Left renal cortex interstitium (tissue), 4 donors: ENCODE measurements at regions not wholly inside any gene's neighbourhood (a gene's known extent, or its start where the extent isn't known, plus 50 kb on each side); places are given as distances from the start of the nearest gene placed in this dataset.
"Not testable (repeated sequence)": the region's sequence is repeated elsewhere in the genome, so short reads cannot be mapped to it uniquely, and the experiment has no call there.

Source experiments
- DNase-seq, 4 donors: peaks; one replicate each; pipeline ENCODE4 v3.0.0-alpha.2; 2013; ENCODE audit warnings: low read depth in 4 of 4, low spot score in 2 of 4, missing footprints in 1 of 4

DNA sequence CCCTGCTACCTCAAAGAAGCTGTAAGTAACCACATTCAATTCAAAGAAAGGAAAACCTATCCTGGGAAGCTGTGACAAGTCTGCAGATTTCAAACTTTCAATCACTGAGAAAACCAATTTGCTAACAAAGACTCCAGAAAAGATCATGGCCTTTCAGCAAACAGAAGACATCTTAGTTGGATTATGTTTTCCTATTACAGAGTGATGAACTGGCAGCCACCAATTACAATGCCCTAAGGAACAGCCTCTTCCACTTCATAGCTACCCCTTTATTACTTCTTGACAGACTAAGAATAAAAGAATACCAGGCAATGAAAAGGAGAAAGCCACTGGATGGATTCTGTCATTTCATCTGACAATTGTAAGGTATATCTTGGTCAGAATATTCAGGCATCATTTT is 128.2 kb upstream of the RASEF start:
- DNase-seq: no peak

DNA sequence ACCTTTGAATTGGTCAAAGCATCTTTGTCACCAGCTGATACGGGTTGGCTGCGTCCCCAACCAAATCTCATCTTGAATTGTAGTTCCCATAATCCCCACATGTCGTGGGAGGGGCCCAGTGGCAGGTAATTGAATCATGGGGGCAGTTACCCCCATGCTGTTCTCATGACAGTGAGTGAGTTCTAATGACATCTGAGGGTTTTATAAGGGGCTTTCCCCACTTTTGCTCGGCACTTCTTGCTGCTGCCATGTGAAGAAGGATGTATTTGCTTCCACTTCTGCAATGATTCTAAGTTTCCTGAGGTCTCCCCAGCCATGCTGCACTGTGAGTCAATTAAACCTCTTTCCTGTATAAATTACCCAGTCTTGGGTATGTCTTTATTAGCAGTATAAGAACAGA is 126.1 kb upstream of the RASEF start:
- not testable (repeated sequence) for DNase-seq

DNA sequence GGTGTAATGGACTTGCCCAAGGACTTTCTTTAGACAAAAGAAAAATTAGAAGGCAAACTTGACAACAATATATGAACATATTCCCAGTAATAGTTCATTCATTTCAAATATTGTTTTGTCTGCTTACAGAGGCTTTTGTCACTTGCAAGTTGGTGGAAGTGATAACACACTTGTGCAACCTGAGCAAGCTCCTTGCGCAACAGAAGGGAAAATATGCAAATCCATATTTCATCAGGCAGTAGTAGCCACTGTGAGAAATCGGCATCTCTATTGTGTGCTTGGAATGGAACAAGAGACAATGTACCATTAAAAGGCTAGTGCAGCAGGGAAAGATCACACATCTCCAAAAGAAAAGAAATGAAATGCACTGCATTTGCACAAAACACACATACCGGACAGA is 125.3 kb upstream of the RASEF start:
- no peak for DNase-seq

GRCh38 chr9:83186155-83186737 is 123.3 kb upstream of the RASEF start:
- DNase-seq: no peak

DNA sequence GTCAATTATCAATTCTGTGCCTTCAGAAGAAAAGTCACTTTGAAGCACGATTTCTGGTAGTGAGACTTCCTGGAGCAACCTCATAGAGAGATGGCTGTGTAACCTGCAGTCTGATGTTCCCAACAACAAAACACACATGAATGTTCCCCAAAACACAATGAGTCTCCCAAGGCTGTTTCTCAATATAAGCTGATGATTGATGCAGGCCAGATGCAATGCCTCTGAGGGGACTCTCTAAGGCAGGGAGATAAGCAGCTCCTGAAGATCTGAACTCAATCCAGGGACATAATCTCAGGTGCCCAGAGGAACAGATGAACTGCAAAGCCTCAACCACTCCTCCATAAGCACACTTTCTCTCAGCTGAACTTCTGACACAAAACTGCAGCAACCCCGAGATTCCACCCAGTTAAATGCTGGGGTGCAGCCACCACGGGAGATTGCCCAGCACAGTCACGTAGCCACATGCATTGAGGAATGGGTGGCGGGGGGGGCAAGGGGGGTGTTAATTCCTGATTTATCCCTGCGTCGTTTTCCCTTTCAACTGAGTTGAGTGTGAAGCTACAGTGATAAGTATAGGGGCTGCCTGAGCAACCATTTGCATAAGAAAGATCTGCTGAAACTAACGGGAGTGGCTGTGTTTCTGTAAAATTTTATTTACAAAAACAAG is 122.7 kb upstream of the RASEF start:
- no peak for DNase-seq

GRCh38 chr9:83183621-83184020 is 120.7 kb upstream of the RASEF start:
- DNase-seq: no peak

DNA sequence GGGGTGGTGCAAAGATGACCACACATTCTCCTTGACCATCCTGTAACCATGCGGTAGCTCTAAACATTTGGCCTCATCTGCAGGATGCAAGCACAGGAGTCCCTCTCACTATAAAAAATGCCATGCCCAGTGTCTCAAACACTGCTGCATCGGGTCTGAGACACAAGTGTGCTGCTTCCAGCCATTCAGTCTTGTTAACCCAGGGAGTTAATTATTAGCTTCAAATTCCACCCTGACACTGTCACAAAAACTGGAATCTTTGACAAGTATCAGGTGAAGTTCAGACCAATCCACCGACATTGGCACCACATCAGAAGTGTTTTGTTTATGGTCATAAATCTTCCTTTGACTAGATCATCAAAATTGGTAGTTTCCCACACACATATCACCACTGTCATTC is 119.1 kb upstream of the RASEF start:
- DNase-seq: peak in 1 of 4 donors; percentile 19

- no peak for DNase-seq
Measured at GRCh38 chr9:83178717-83179116, 115.8 kb upstream of the RASEF start.

DNA sequence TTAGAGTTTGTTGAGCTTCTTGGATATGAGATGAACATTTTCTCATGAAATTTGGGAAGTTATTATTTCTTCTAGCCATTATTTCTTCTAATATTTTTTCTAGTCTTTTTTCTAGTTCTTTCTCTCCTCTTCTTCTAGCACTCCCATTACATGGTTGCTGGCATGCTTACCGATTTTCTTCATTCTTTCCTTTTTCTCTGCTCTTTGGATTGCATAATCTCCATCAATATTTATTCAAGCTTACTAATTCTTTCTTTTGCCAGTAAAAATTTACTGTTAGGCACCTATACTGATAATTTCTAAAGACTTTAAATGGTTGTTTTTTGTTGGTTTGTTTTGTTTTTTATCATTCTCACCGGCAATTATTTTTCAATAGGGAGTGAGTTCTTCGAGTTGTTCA is 114.8 kb upstream of the RASEF start:
- no peak for DNase-seq

DNA sequence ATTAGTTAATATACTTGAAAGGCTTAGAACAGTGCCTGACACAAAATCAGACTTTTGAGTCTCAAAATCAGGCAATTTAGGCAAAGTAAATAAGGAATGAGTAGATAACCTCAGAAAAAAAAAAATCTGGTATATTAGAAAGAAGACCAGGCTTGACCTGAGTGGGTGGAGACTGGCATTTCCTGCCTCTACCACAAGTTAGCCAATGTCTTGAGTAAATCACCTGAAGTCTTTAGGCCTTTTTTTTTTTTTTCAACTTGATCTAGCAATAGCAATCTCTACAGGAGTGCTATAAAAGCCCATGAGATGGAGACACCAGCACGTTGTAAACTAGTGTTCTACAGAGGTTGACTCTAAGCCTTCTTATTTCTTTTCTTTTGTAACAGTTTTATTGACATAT is 104.2 kb upstream of the RASEF start:
- DNase-seq: no peak

DNA sequence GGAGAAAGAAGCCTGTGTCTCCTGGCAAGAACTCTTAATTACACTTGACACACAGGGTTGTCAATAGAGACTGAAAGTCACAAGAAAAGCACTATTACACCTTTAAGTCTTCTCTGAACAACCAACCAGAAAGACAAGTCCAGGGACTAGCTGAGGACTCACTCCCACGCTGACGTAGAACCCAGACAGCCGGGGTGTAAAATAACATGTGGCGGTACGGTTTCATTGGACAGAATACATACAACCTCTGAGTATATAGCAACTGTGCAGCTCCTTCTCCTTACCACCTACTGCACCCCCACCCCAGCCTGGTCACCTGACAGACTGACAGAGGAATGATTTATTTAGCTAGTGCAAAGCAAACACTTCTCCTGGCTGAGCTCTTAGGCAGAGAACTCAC is 103.4 kb upstream of the RASEF start:
- peak; percentile 11 to 29 (median 22) for DNase-seq

DNA sequence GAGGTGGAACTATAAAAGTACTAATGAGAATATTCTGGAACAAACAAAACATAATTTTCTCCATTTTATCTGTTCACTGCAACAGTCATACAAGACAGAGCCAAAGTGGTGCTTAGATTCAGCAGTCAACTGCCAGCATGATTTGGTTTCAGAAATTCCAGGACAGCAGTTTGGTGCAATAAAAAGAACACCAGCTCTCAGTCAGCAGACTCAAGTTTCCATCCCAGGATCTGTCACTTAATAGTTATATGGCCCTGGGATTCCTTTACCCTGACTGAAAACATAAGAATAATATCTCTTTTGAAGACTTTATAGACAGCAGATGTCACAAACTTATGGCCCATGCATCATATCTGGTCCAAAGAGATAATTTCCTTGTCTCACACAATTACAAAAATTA is 92.8 kb upstream of the RASEF start:
- no peak for DNase-seq

GRCh38 chr9:83154821-83155220 is 91.9 kb upstream of the RASEF start:
- no peak for DNase-seq

DNA sequence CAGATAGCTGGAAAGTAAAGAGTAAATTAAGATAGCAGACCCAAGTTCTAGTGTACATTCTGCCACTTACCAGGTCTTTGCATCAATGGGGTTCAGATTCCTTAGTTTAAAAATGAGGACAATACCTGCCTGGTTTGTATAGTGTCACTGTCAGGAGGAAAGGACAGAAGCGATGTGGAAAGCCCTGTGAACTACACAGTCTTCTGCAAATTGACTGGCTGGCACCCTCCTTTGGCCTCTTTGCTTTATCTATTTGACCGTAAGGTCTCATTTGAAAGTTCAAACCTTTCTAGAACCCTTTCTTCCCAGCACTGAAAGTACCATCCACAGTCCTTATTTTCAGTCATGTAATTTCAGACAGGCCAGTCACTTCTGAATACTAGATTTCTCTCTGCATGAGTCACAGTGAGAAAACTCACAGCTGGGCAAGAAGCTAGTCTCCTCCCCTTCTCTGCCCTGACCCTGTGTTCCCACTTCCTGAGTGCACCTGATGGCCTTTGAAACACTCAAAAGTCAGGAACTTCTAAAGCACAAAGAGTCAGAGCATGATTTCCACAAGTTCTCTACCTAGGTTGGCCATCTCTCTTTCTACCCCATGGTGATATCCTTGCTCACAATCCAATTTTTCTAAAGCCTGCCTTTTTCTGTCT is 91.3 kb upstream of the RASEF start:
- DNase-seq: no peak

GRCh38 chr9:83153030-83153429 is 90.1 kb upstream of the RASEF start:
- no peak for DNase-seq

DNA sequence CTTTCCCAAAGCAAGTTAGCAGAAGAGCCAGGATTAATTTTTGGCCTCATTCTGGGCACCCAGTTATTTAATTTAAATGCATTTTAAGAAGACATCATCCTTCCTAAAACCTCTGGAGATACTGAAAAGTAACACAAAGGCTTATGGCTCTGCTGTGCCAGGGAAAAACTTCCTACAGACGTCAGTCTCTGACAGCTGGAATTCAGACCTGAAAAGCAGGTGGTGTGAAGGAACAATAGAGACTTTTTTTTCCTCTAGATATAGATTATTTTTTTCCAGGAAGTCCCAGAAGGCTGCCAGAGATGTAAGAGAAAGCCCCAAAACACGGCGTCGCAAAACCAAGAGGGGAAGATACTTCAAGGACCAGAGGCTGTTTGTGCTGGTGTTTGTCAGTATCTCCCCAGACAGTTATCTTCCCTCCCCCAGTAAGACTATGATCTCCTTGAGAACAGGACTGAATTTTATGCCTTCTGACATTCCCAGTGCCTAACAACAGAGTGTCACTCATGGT is 88.7 kb upstream of the RASEF start:
- no peak for DNase-seq

- no peak for DNase-seq
Measured at GRCh38 chr9:83147315-83148149, 84.6 kb upstream of the RASEF start.

- DNase-seq: no peak
Measured at GRCh38 chr9:83146325-83146724, 83.4 kb upstream of the RASEF start.

GRCh38 chr9:83144492-83144891 is 81.5 kb upstream of the RASEF start:
- DNase-seq: no peak

- DNase-seq: no peak
Measured at GRCh38 chr9:83142389-83142788, 79.4 kb upstream of the RASEF start.

DNA sequence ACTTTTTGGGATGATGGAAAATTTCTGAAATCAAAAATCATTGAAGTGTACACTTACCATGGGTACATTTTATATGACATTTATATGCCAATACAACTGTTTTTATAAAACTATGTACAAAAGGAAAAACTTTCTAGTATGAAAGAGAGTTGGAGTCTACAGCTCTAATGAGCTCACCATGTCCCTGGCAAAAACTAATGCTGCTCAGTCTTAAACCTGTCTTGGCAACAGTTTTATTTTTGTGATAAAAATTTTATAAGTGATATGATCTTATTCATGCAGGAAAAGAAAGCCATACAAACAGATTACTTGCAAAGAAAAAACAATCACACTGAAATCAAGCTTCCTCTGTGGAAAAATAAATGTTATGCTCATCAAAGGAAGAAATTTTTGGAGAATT is 78.9 kb upstream of the RASEF start:
- no peak for DNase-seq
